HepG2 (cell line): ENCODE measurements at regions not wholly inside any gene's neighbourhood (a gene's known extent, or its start where the extent isn't known, plus 50 kb on each side); places are given as distances from the start of the nearest gene placed in this dataset.

Experiments used
- ARID5B ChIP-seq: IDR thresholded peaks from 2 replicates; pipeline ENCODE4 v1.4.0; 2020; ENCODE audit warnings: mild to moderate bottlenecking, missing genetic modification reagents
- CREM ChIP-seq, 2 experiments: sonication (generic) in 1 of 2; formaldehyde crosslinking in 1 of 2; IDR thresholded peaks; 2 replicates each; pipeline versions ENCODE4 v1.4.0 to v1.6.1; 2016 to 2020; ENCODE audit warnings: antibody characterized with exemption in 1 of 2, mild to moderate bottlenecking in 1 of 2, missing genetic modification reagents in 1 of 2
- FLYWCH1 ChIP-seq: sonication (generic); formaldehyde crosslinking; IDR thresholded peaks from 2 replicates; pipeline ENCODE4 v1.8.1; 2023; ENCODE audit warnings: mild to moderate bottlenecking, missing genetic modification reagents
- HNF4G ChIP-seq, 2 experiments: sonication (generic) in 1 of 2; formaldehyde crosslinking in 1 of 2; IDR thresholded peaks; 2 replicates each; pipeline versions ENCODE4 v1.4.0 to v1.6.1; 2011 to 2020; ENCODE audit warnings: borderline replicate concordance in 2 of 2, low read depth in 2 of 2, mild to moderate bottlenecking in 2 of 2, low read length in 1 of 2, missing genetic modification reagents in 1 of 2, moderate library complexity in 1 of 2
- MBNL3 ChIP-seq: fragments of 250-450 bp; sonication (Bioruptor Pico); conservative IDR thresholded peaks from 2 replicates; pipeline ENCODE4 v1.8.0; 2022; ENCODE audit warnings: mild to moderate bottlenecking, inconsistent platforms
- NFRKB ChIP-seq: fragments of 450-650 bp; IDR thresholded peaks from 2 replicates; pipeline ENCODE4 v1.6.1; 2017
- SAP130 ChIP-seq: IDR thresholded peaks from 2 replicates; pipeline ENCODE4 v1.6.1; 2016; ENCODE audit warnings: low read depth
- TBP ChIP-seq: sonication (generic); formaldehyde crosslinking; IDR thresholded peaks from 2 replicates; pipeline ENCODE4 v1.5.0; 2020; ENCODE audit warnings: missing genetic modification reagents
- TFAP4 ChIP-seq: sonication (generic); IDR thresholded peaks from 2 replicates; pipeline ENCODE4 v1.6.1; 2016; ENCODE audit warnings: low read depth, borderline replicate concordance
- ZNF33A ChIP-seq: sonication (generic); formaldehyde crosslinking; IDR thresholded peaks from 2 replicates; pipeline ENCODE4 v1.5.1; 2020; ENCODE audit warnings: missing genetic modification reagents, mild to moderate bottlenecking, moderate library complexity, borderline replicate concordance
- ZNF562 ChIP-seq: sonication (generic); formaldehyde crosslinking; IDR thresholded peaks from 2 replicates; pipeline ENCODE4 v1.8.0; 2022; ENCODE audit warnings: missing genetic modification reagents, borderline replicate concordance
- ZNF644 ChIP-seq: IDR thresholded peaks from 2 replicates; pipeline ENCODE4 v1.6.1; 2016; ENCODE audit warnings: low read depth
- ZSCAN29 ChIP-seq: sonication (generic); formaldehyde crosslinking; conservative IDR thresholded peaks from 2 replicates; pipeline ENCODE4 v1.4.0; 2020; ENCODE audit warnings: mild to moderate bottlenecking, missing genetic modification reagents

GRCh38 chr21:28857752-28858151 is 134.9 kb downstream of the LTN1 start (continued):
- TF ChIP-seq ARID5B (CRISPR knock-in tag), result 0 out of 2 replicates have a peak, but pooled peaks have one; percentile 15
- TF ChIP-seq ZNF33A, result no peak
- TF ChIP-seq NFRKB, result no peak
- TF ChIP-seq CREM (IDR thresholded peaks at IDR 0.05), result peak; percentile 11; the same call in 1 of the 2 replicates
- TF ChIP-seq CREM (CRISPR knock-in tag; IDR thresholded peaks at IDR 0.05), result no peak
- no peak for TF ChIP-seq ZNF562 (CRISPR knock-in tag)
- no peak for TF ChIP-seq FLYWCH1 (CRISPR knock-in tag)
- TF ChIP-seq SAP130 (CRISPR knock-in tag), result 0 out of 2 replicates have a peak, but pooled peaks have one; percentile 20
- TF ChIP-seq TFAP4, result 0 out of 2 replicates have a peak, but pooled peaks have one; percentile 23
- TF ChIP-seq ZNF644 (CRISPR knock-in tag), result 0 out of 2 replicates have a peak, but pooled peaks have one; percentile 18
- TF ChIP-seq MBNL3, result no peak
- TF ChIP-seq TBP (CRISPR knock-in tag), result no peak
- TF ChIP-seq ZSCAN29 (CRISPR knock-in tag), result 0 out of 2 replicates have a peak, but pooled peaks have one; percentile 58
- peak; percentile 24; the same call in 1 of the 2 replicates for TF ChIP-seq HNF4G (IDR thresholded peaks at IDR 0.05; ENCODE audit: borderline replicate concordance, low read depth, low read length)
- TF ChIP-seq HNF4G (CRISPR knock-in tag; IDR thresholded peaks at IDR 0.05; ENCODE audit: borderline replicate concordance, low read depth), result no peak
